MM.1S (cell line): ENCODE measurements at regions not wholly inside any gene's neighbourhood (a gene's known extent, or its start where the extent isn't known, plus 50 kb on each side); places are given as distances from the start of the nearest gene placed in this dataset.

ENCODE experiments used
- DNase-seq: peaks from one replicate; pipeline ENCODE4 v3.0.0-alpha.2; 2015
- H2AFZ ChIP-seq: fragments of 300-600 bp; sonication (generic); 2 replicates; pipeline ENCODE4 v1.6.0; 2016; ENCODE audit warnings: antibody characterized with exemption, low read length
- H3F3A ChIP-seq: fragments of 300-600 bp; sonication (generic); 2 replicates; pipeline ENCODE4 v1.6.1; 2016; ENCODE audit warnings: mild to moderate bottlenecking, antibody characterized with exemption, low read length, moderate library complexity, mixed read lengths; ENCODE audit not compliant: insufficient read depth
- H3K27ac ChIP-seq: fragments of 300-600 bp; sonication (generic); 2 replicates; pipeline ENCODE4 v1.5.1; 2016; ENCODE audit warnings: mild to moderate bottlenecking, low read length
- H3K27me3 ChIP-seq: fragments of 300-600 bp; sonication (generic); replicated peaks from 2 replicates; pipeline ENCODE4 v1.6.0; 2016; ENCODE audit warnings: low read length; ENCODE audit not compliant: insufficient read depth
- H3K36me3 ChIP-seq: fragments of 300-600 bp; sonication (generic); replicated peaks from 2 replicates; pipeline ENCODE4 v1.6.1; 2016; ENCODE audit warnings: mild to moderate bottlenecking, low read length, mixed read lengths; ENCODE audit not compliant: insufficient read depth
- H3K4me1 ChIP-seq: fragments of 300-600 bp; sonication (generic); 2 replicates; pipeline ENCODE4 v1.6.1; 2016; ENCODE audit warnings: low read length, mixed read lengths
- H3K4me2 ChIP-seq: fragments of 300-600 bp; sonication (generic); 2 replicates; pipeline ENCODE4 v1.6.0; 2016; ENCODE audit warnings: low read depth, low read length
- H3K4me3 ChIP-seq: fragments of 300-600 bp; sonication (generic); 2 replicates; pipeline ENCODE4 v1.5.1; 2016; ENCODE audit warnings: low read length, mixed read lengths
- H3K79me2 ChIP-seq: fragments of 300-600 bp; sonication (generic); 2 replicates; pipeline ENCODE4 v1.6.1; 2016; ENCODE audit warnings: mixed run types, low read length, mixed read lengths
- H3K9ac ChIP-seq: fragments of 300-600 bp; sonication (generic); 2 replicates; pipeline ENCODE4 v1.6.1; 2016; ENCODE audit warnings: low read length, mixed read lengths
- H3K9me2 ChIP-seq: fragments of 300-600 bp; sonication (generic); replicated peaks from 2 replicates; pipeline ENCODE4 v1.6.1; 2016; ENCODE audit warnings: mild to moderate bottlenecking, low read length, mixed read lengths; ENCODE audit not compliant: insufficient read depth
- H3K9me3 ChIP-seq: fragments of 300-600 bp; sonication (generic); replicated peaks from 2 replicates; pipeline ENCODE4 v1.6.1; 2016; ENCODE audit warnings: mild to moderate bottlenecking, low read length, mixed read lengths; ENCODE audit not compliant: insufficient read depth
- H4K20me1 ChIP-seq: fragments of 300-600 bp; sonication (generic); 2 replicates; pipeline ENCODE4 v1.6.1; 2016; ENCODE audit warnings: mild to moderate bottlenecking, low read length, moderate library complexity, mixed read lengths; ENCODE audit not compliant: insufficient read depth
- CTCF ChIP-seq: fragments of 300-600 bp; sonication (generic); IDR thresholded peaks from 2 replicates; pipeline ENCODE4 v1.5.1; 2016; ENCODE audit warnings: antibody characterized with exemption, low read length, mixed read lengths
- EZH2 ChIP-seq: fragments of 300-600 bp; sonication (generic); optimal IDR thresholded peaks from 2 replicates; pipeline ENCODE3; 2017; ENCODE audit warnings: low read depth, mild to moderate bottlenecking, antibody characterized with exemption, low read length, mixed read lengths
- EZH2phosphoT487 ChIP-seq: fragments of 300-600 bp; sonication (generic); IDR thresholded peaks from 2 replicates; pipeline ENCODE4 v1.6.1; 2018; ENCODE audit warnings: antibody characterized with exemption, low read length

GRCh38 chr7:46292741-46293140, 371.7 kb upstream of the IGFBP3 start:
- Histone ChIP-seq H3K9ac (no peak overlapping the region), H3K27me3 (no peaks in the 10 kb centered on the region), H3K4me2 (no peak overlapping the region), H3K9me2 (no peaks in the 10 kb centered on the region), H4K20me1 (no peaks in the 10 kb centered on the region), H3K79me2 (no peaks in the 10 kb centered on the region), H3K9me3 (no peaks in the 10 kb centered on the region), H3K36me3 (no peaks in the 10 kb centered on the region), H3K4me3 (no peak overlapping the region), H3F3A (no peaks in the 10 kb centered on the region), H3K27ac (no peak overlapping the region), H2AFZ (no peak overlapping the region), H3K4me1 (no peaks in the 10 kb centered on the region)
- TF ChIP-seq CTCF, result no peak
- TF ChIP-seq EZH2, result no peak
- no peak for DNase-seq

- Histone ChIP-seq H3K9me3 (no peaks in the 10 kb centered on the region), H3K4me3 (no peak overlapping the region), H2AFZ (no peak overlapping the region), H3K9ac (no peak overlapping the region), H3K27me3 (no peaks in the 10 kb centered on the region), H3K4me1 (no peaks in the 10 kb centered on the region), H4K20me1 (no peaks in the 10 kb centered on the region), H3K4me2 (no peak overlapping the region), H3K27ac (no peak overlapping the region), H3K36me3 (no peaks in the 10 kb centered on the region), H3K9me2 (no peaks in the 10 kb centered on the region), H3K79me2 (no peaks in the 10 kb centered on the region), H3F3A (no peaks in the 10 kb centered on the region)
- no peak for DNase-seq
- TF ChIP-seq CTCF (no peak), EZH2 (no peak), EZH2phosphoT487 (no peak)
These were observed 370.6 kb upstream of the IGFBP3 start for GRCh38 chr7:46291601-46292150.

GRCh38 chr7:46291050-46291438, 370.0 kb upstream of the IGFBP3 start:
- no peak overlapping the region for H3K4me3 ChIP-seq
- H2AFZ ChIP-seq, result no peak overlapping the region
- H3K4me2 ChIP-seq, result no peak overlapping the region
- H3K9me2 ChIP-seq, result no peaks in the 10 kb centered on the region
- no peaks in the 10 kb centered on the region for H3K36me3 ChIP-seq
- no peaks in the 10 kb centered on the region for H3F3A ChIP-seq
- no peak for DNase-seq
- no peaks in the 10 kb centered on the region for H4K20me1 ChIP-seq
- H3K4me1 ChIP-seq, result no peaks in the 10 kb centered on the region
- H3K27ac ChIP-seq, result no peak overlapping the region
- no peak for TF ChIP-seq CTCF
- TF ChIP-seq EZH2, result no peak
- TF ChIP-seq EZH2phosphoT487, result no peak
- H3K9ac ChIP-seq, result no peak overlapping the region
- no peaks in the 10 kb centered on the region for H3K79me2 ChIP-seq
- H3K9me3 ChIP-seq, result no peaks in the 10 kb centered on the region
- H3K27me3 ChIP-seq, result no peaks in the 10 kb centered on the region
